H9 (cell line): ENCODE measurements at regions not wholly inside any gene's neighbourhood (a gene's known extent, or its start where the extent isn't known, plus 50 kb on each side); places are given as distances from the start of the nearest gene placed in this dataset.

Experiments used
- DNase-seq: peaks from one replicate; pipeline ENCODE4 v3.0.0-alpha.2; 2017
- H2AFZ ChIP-seq: one replicate; pipeline ENCODE4 v1.6.1; 2013; ENCODE audit warnings: mild to moderate bottlenecking, low read length, control low read depth, moderate library complexity
- H2AK5ac ChIP-seq: 2 replicates; pipeline ENCODE4 v1.6.1; 2013; ENCODE audit warnings: low read length, control low read depth, mixed read lengths; ENCODE audit not compliant: insufficient read length
- H2BK120ac ChIP-seq: one replicate; pipeline ENCODE4 v1.6.1; 2013; ENCODE audit warnings: low read depth, mild to moderate bottlenecking, low read length, control low read depth, inconsistent platforms; ENCODE audit not compliant: poor library complexity, severe bottlenecking
- H2BK12ac ChIP-seq: 2 replicates; pipeline ENCODE4 v1.6.1; 2013; ENCODE audit warnings: low read length, control low read depth, mixed read lengths, low read depth; ENCODE audit not compliant: insufficient read length
- H2BK15ac ChIP-seq: 2 replicates; pipeline ENCODE4 v1.6.1; 2013; ENCODE audit warnings: low read depth, low read length, control low read depth
- H2BK20ac ChIP-seq: one replicate; pipeline ENCODE4 v1.6.1; 2013; ENCODE audit warnings: low read depth, mild to moderate bottlenecking, low read length, control low read depth, inconsistent platforms; ENCODE audit not compliant: poor library complexity, severe bottlenecking
- H2BK5ac ChIP-seq: 2 replicates; pipeline ENCODE4 v1.6.1; 2013; ENCODE audit warnings: low read length, control low read depth, mixed read lengths; ENCODE audit not compliant: insufficient read length
- H3K14ac ChIP-seq: 2 replicates; pipeline ENCODE4 v1.6.1; 2013; ENCODE audit warnings: low read length, control low read depth; ENCODE audit not compliant: insufficient read depth
- H3K18ac ChIP-seq: 2 replicates; pipeline ENCODE4 v1.6.1; 2013; ENCODE audit warnings: low read depth, mild to moderate bottlenecking, mixed read lengths, low read length, control low read depth; ENCODE audit not compliant: insufficient read length
- H3K23ac ChIP-seq: 2 replicates; pipeline ENCODE4 v1.6.1; 2013; ENCODE audit warnings: low read length, control low read depth, mixed read lengths, low read depth; ENCODE audit not compliant: insufficient read length
- H3K23me2 ChIP-seq: 2 replicates; pipeline ENCODE4 v1.6.1; 2013; ENCODE audit warnings: low read depth, mild to moderate bottlenecking, mixed read lengths, low read length, control low read depth; ENCODE audit not compliant: insufficient read length, poor library complexity, severe bottlenecking
- H3K27ac ChIP-seq: 2 replicates; pipeline ENCODE4 v1.5.1; 2013; ENCODE audit warnings: low read length, control low read depth, mixed read lengths, low read depth; ENCODE audit not compliant: insufficient read length
- H3K27me3 ChIP-seq: 2 replicates; pipeline ENCODE4 v1.6.1; 2013; ENCODE audit warnings: low read length, control low read depth, inconsistent platforms; ENCODE audit not compliant: insufficient read depth
- H3K4ac ChIP-seq: 2 replicates; pipeline ENCODE4 v1.6.1; 2013; ENCODE audit warnings: low read depth, mild to moderate bottlenecking, control low read depth, inconsistent platforms, low read length, moderate library complexity
- H3K4me1 ChIP-seq: 2 replicates; pipeline ENCODE4 v1.6.1; 2013; ENCODE audit warnings: low read length, control low read depth, inconsistent platforms; ENCODE audit not compliant: insufficient read depth
- H3K4me2 ChIP-seq: 2 replicates; pipeline ENCODE4 v1.6.1; 2013; ENCODE audit warnings: low read length, control low read depth, mixed read lengths; ENCODE audit not compliant: insufficient read length, insufficient read depth
- H3K56ac ChIP-seq: 2 replicates; pipeline ENCODE4 v1.6.1; 2013; ENCODE audit warnings: low read depth, mild to moderate bottlenecking, mixed read lengths, low read length, control low read depth; ENCODE audit not compliant: insufficient read length
- H3K79me1 ChIP-seq: 2 replicates; pipeline ENCODE4 v1.6.1; 2013; ENCODE audit warnings: low read depth, mild to moderate bottlenecking, moderate library complexity, low read length, control low read depth, inconsistent platforms; ENCODE audit not compliant: insufficient read depth, poor library complexity, severe bottlenecking
- H3K79me2 ChIP-seq: 2 replicates; pipeline ENCODE4 v1.6.1; 2013; ENCODE audit warnings: low read length, control low read depth, inconsistent platforms; ENCODE audit not compliant: insufficient read depth
- H3K9ac ChIP-seq: 2 replicates; pipeline ENCODE4 v1.6.1; 2013; ENCODE audit warnings: low read length, control low read depth, mixed read lengths; ENCODE audit not compliant: insufficient read length; ENCODE audit errors: extremely low read depth
- H3K9me3 ChIP-seq: one replicate; pipeline ENCODE4 v1.6.1; 2013; ENCODE audit warnings: low read depth, low read length, inconsistent platforms; ENCODE audit not compliant: control insufficient read depth
- H3T11ph ChIP-seq: one replicate; pipeline ENCODE4 v1.6.1; 2013; ENCODE audit warnings: mild to moderate bottlenecking, low read length, control low read depth, inconsistent platforms
- H4K20me1 ChIP-seq: one replicate; pipeline ENCODE4 v1.6.1; 2013; ENCODE audit not compliant: control insufficient read depth, insufficient read length, insufficient read depth
- H4K5ac ChIP-seq: 2 replicates; pipeline ENCODE4 v1.6.1; 2013; ENCODE audit warnings: low read depth, mild to moderate bottlenecking, mixed read lengths, low read length, control low read depth; ENCODE audit not compliant: insufficient read length
- H4K8ac ChIP-seq: replicated peaks from 2 replicates; pipeline ENCODE4 v1.6.1; 2013; ENCODE audit warnings: low read length, control low read depth, mixed read lengths, low read depth; ENCODE audit not compliant: insufficient read length
- H4K91ac ChIP-seq: 2 replicates; pipeline ENCODE4 v1.6.1; 2013; ENCODE audit warnings: low read depth, mild to moderate bottlenecking, moderate library complexity, mixed read lengths, low read length, control low read depth; ENCODE audit not compliant: insufficient read length
- H3K27ac Mint-ChIP-seq, 3 experiments: 2 replicates in 2 of 3; 3 replicates in 1 of 3; pipeline ENCODE4 v1.8.0; 2020 to 2021; ENCODE audit warnings: mixed read lengths in 3 of 3, mild to moderate bottlenecking in 1 of 3, moderate library complexity in 1 of 3
- H3K27me3 Mint-ChIP-seq: 2 replicates; pipeline ENCODE4 v1.8.0; 2021; ENCODE audit warnings: low read depth, mild to moderate bottlenecking, moderate library complexity, mixed read lengths
- H3K36me3 Mint-ChIP-seq, 3 experiments: 2 replicates in 2 of 3; 3 replicates in 1 of 3; pipeline ENCODE4 v1.8.0; 2020 to 2021; ENCODE audit warnings: low read depth in 3 of 3, mixed read lengths in 3 of 3; ENCODE audit not compliant: insufficient read depth in 1 of 3
- H3K4me1 Mint-ChIP-seq, 2 experiments: 2 replicates each; pipeline ENCODE4 v1.8.0; 2020; ENCODE audit warnings: mixed read lengths in 2 of 2
- H3K4me3 Mint-ChIP-seq, 2 experiments: 2 replicates in 1 of 2; 3 replicates in 1 of 2; pipeline ENCODE4 v1.8.0; 2020 to 2021; ENCODE audit warnings: mild to moderate bottlenecking in 2 of 2, mixed read lengths in 2 of 2, moderate library complexity in 1 of 2
- H3K9me3 Mint-ChIP-seq, 2 experiments: 2 replicates in 1 of 2; 3 replicates in 1 of 2; pipeline ENCODE4 v1.8.0; 2020; ENCODE audit warnings: mild to moderate bottlenecking in 2 of 2, mixed read lengths in 2 of 2, moderate library complexity in 1 of 2
- CTCF ChIP-seq: fragments of 200-600 bp; sonication (generic); conservative IDR thresholded peaks from 3 replicates; pipeline ENCODE4 v1.8.0; 2021; ENCODE audit warnings: antibody characterized with exemption, mild to moderate bottlenecking
- WGBS: extraction: QIAGEN DNeasy Blood & Tissue Kit; methylation state at CpG from one replicate; pipeline ENCODE4 v1.1.7; 2013; ENCODE audit warnings: missing lambda C conversion rate, low lambda C conversion rate, mixed read lengths; ENCODE audit not compliant: insufficient read length; ENCODE audit errors: extremely low coverage; 5-methylcytosine and 5-hydroxymethylcytosine counted together

- H3K56ac ChIP-seq = no peak overlapping the region
- H3K79me2 ChIP-seq = no peaks in the 10 kb centered on the region
- H3K23me2 ChIP-seq = no peaks in the 10 kb centered on the region
- no peak overlapping the region for H3K4me2 ChIP-seq
- peaks cover 49 to 53% of the 10 kb centered on the region in 2 experiments for H3K4me1 Mint-ChIP-seq
- H2AFZ ChIP-seq = no peak overlapping the region
- no peak overlapping the region for H2AK5ac ChIP-seq
- no peak overlapping the region for H4K91ac ChIP-seq
- no peaks in the 10 kb centered on the region; the same call in 1 of the 2 replicates for H3K27me3 ChIP-seq
- H4K8ac ChIP-seq = no peak overlapping the region
- H3T11ph ChIP-seq = no peak overlapping the region
- no peak overlapping the region for H2BK5ac ChIP-seq
- no peak overlapping the region for H3K27ac Mint-ChIP-seq
- no peak overlapping the region for H3K4me3 Mint-ChIP-seq
- no peaks in the 10 kb centered on the region for H4K20me1 ChIP-seq
- WGBS = no CpG with 5 or more reads among the region's 2 CpGs
- H3K18ac ChIP-seq = no peak overlapping the region
- H3K14ac ChIP-seq = no peak overlapping the region
- no peaks in the 10 kb centered on the region; the same call in 1 of the 2 replicates for H3K27me3 Mint-ChIP-seq
- H3K9me3 Mint-ChIP-seq = peaks cover 4 to 13% of the 10 kb centered on the region in 2 experiments
- no peaks in the 10 kb centered on the region for H3K79me1 ChIP-seq
- DNase-seq = no peak
- H2BK12ac ChIP-seq = no peak overlapping the region
- H3K9ac ChIP-seq = no peak overlapping the region
- H3K9me3 ChIP-seq = no peaks in the 10 kb centered on the region
- H4K5ac ChIP-seq = no peak overlapping the region
- no peak overlapping the region for H2BK15ac ChIP-seq
- peaks cover 10 to 25% (median 12%) of the 10 kb centered on the region in 3 experiments for H3K36me3 Mint-ChIP-seq
- no peak overlapping the region for H2BK120ac ChIP-seq
- peaks cover 2% of the 10 kb centered on the region; the same call in 1 of the 2 replicates for H3K4me1 ChIP-seq
- H3K27ac ChIP-seq = no peak overlapping the region
- no peak overlapping the region for H3K23ac ChIP-seq
- H2BK20ac ChIP-seq = no peak overlapping the region
- no peak for TF ChIP-seq CTCF
- no peak overlapping the region for H3K4ac ChIP-seq
Measured at GRCh38 chr9:78441396-78441795, 144.5 kb downstream of the PSAT1 start.
